Hindlimb muscle (tissue), 1 donor: ENCODE measurements at regions not wholly inside any gene's neighbourhood (a gene's known extent, or its start where the extent isn't known, plus 50 kb on each side); places are given as distances from the start of the nearest gene placed in this dataset.

Experiments used
- DNase-seq: peaks from one replicate; pipeline ENCODE4 v3.0.0-alpha.2; 2013

- no peak for DNase-seq
Measured at GRCh38 chr13:48761256-48761655, 107.5 kb downstream of the CYSLTR2 start.

- peak; percentile 72 for DNase-seq
Measured at GRCh38 chr13:48769107-48769704, 115.5 kb downstream of the CYSLTR2 start.

- DNase-seq: no peak
Measured at GRCh38 chr13:48770372-48770771, 116.6 kb downstream of the CYSLTR2 start.

- DNase-seq: no peak
Measured at GRCh38 chr13:48772908-48773307, 119.2 kb downstream of the CYSLTR2 start.

- DNase-seq: no peak
Measured at GRCh38 chr13:48773531-48774275, 120.0 kb downstream of the CYSLTR2 start.

- peak; percentile 1 for DNase-seq
Measured at GRCh38 chr13:48775285-48775684, 121.6 kb downstream of the CYSLTR2 start.

- no peak for DNase-seq
Measured at GRCh38 chr13:48775804-48776203, 122.1 kb downstream of the CYSLTR2 start.

- DNase-seq: no peak
Measured at GRCh38 chr13:48776401-48776800, 122.7 kb downstream of the CYSLTR2 start.

GRCh38 chr13:48778610-48779009 is 124.9 kb downstream of the CYSLTR2 start:
- DNase-seq: no peak

GRCh38 chr13:48780713-48781341 is 127.1 kb downstream of the CYSLTR2 start:
- DNase-seq: no peak

GRCh38 chr13:48782429-48782840 is 128.7 kb downstream of the CYSLTR2 start:
- no peak for DNase-seq

- DNase-seq: peak; percentile 29
Measured at GRCh38 chr13:48783181-48783630, 129.5 kb downstream of the CYSLTR2 start.

GRCh38 chr13:48783695-48784230 is 130.0 kb downstream of the CYSLTR2 start:
- DNase-seq: no peak

GRCh38 chr13:48784916-48785548 is 131.3 kb downstream of the CYSLTR2 start:
- no peak for DNase-seq

GRCh38 chr13:48790199-48790598 is 136.5 kb downstream of the CYSLTR2 start:
- DNase-seq: no peak

- DNase-seq: no peak
Measured at GRCh38 chr13:48790966-48791365, 137.2 kb downstream of the CYSLTR2 start.

GRCh38 chr13:48797127-48797526 is 143.4 kb downstream of the CYSLTR2 start:
- no peak for DNase-seq

- DNase-seq: no peak
Measured at GRCh38 chr13:48797761-48798160, 144.0 kb downstream of the CYSLTR2 start.

- DNase-seq: no peak
Measured at GRCh38 chr13:48798180-48798579, 144.5 kb downstream of the CYSLTR2 start.

GRCh38 chr13:48801255-48801654 is 147.5 kb downstream of the CYSLTR2 start:
- no peak for DNase-seq

- no peak for DNase-seq
Measured at GRCh38 chr13:48804821-48805601, 151.3 kb downstream of the CYSLTR2 start.

- DNase-seq: no peak
Measured at GRCh38 chr13:48806522-48806921, 152.8 kb downstream of the CYSLTR2 start.
